ENCODE measurements at regions not wholly inside any gene's neighbourhood (a gene's known extent, or its start where the extent isn't known, plus 50 kb on each side); places are given as distances from the start of the nearest gene placed in this dataset.

DNA sequence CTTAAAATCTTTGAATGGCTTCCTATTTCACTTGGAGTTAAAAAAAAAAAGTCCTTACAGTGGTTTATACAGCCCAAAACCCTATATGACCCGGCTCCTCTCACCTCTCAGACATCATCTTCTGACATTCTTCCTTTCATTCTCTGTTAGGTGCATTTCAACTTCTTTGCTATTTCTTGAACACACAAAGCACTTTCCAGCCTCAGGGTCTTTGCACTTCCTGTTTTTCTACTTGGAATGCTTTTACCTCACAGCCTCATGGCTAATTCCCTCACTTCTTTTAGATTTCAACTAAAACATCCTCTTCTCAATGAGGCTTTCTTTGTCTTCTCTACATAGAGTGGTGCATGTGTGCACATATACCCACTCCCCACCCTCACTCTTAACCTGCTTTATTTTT lies 91.0 kb upstream of the MB21D2 start:
- Histone ChIP-seq H3K4me1 (ENCODE audit: control insufficient read depth, extremely low read depth, insufficient read depth, low read length) (no peaks in the 10 kb centered on the region), H3K9ac (ENCODE audit: insufficient read depth, low read length) (no peak overlapping the region), H3K9me3 (ENCODE audit: control insufficient read depth, insufficient read depth, low read depth, low read length) (no peaks in the 10 kb centered on the region), H3K79me2 (ENCODE audit: control insufficient read depth, insufficient read depth, low read length) (no peaks in the 10 kb centered on the region), H2AFZ (ENCODE audit: low read length) (no peak overlapping the region), H3K4me2 (ENCODE audit: extremely low read depth, insufficient read depth, low read length) (no peak overlapping the region), H3K27me3 (ENCODE audit: control insufficient read depth, insufficient read depth, low read length) (no peaks in the 10 kb centered on the region), H4K20me1 (ENCODE audit: control insufficient read depth, extremely low read depth, insufficient read depth, low read length) (no peaks in the 10 kb centered on the region), H3K36me3 (ENCODE audit: control insufficient read depth, insufficient read depth, low read length) (no peaks in the 10 kb centered on the region), H3K4me3 (replicated peaks in 1 of 4; ENCODE audit: control extremely low read depth in 1 of 4, insufficient read depth in 1 of 4, low read depth in 3 of 4, low read length in 4 of 4) (no peak overlapping the region), H3K27ac (ENCODE audit: insufficient read depth, low read length) (no peak overlapping the region)
- no peak for TF ChIP-seq EZH2 (IDR thresholded peaks at IDR 0.05; ENCODE audit: low read length, missing control alignments)
- TF ChIP-seq CTCF (conservative IDR thresholded peaks at IDR 0.05 in 1 of 2, IDR thresholded peaks at IDR 0.05 in 1 of 2; ENCODE audit: low read depth in 1 of 2, low read length in 2 of 2): no peak
- DNase-seq (ENCODE audit: low read depth in 2 of 2): no peak

DNA sequence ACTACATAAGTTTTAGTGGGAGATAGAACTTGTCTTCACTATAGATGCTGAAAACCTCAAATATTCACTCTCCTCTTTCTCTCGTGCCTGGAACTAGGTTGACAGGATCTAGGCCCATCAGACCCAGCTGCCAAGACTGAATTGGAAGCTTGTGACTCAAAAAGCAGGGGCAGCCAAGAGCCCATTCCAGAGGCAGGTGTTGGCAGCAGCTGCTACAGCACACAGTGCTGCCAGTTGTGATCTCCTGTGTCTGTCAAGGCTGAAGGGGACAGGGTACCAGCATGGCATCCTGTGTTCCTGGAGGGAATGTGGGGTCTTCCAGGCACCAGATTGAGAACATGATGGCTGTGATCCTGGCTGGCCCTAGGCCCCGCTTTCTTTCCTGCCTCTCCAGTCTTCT lies 92.5 kb upstream of the MB21D2 start:
- Histone ChIP-seq H3K4me2 (ENCODE audit: extremely low read depth, insufficient read depth, low read length) (no peak overlapping the region), H4K20me1 (ENCODE audit: control insufficient read depth, extremely low read depth, insufficient read depth, low read length) (no peaks in the 10 kb centered on the region), H3K27ac (ENCODE audit: insufficient read depth, low read length) (no peak overlapping the region), H3K27me3 (ENCODE audit: control insufficient read depth, insufficient read depth, low read length) (no peaks in the 10 kb centered on the region), H3K36me3 (ENCODE audit: control insufficient read depth, insufficient read depth, low read length) (no peaks in the 10 kb centered on the region), H2AFZ (ENCODE audit: low read length) (no peak overlapping the region), H3K4me1 (ENCODE audit: control insufficient read depth, extremely low read depth, insufficient read depth, low read length) (no peaks in the 10 kb centered on the region), H3K79me2 (ENCODE audit: control insufficient read depth, insufficient read depth, low read length) (no peaks in the 10 kb centered on the region), H3K9me3 (ENCODE audit: control insufficient read depth, insufficient read depth, low read depth, low read length) (no peaks in the 10 kb centered on the region), H3K9ac (ENCODE audit: insufficient read depth, low read length) (no peak overlapping the region), H3K4me3 (replicated peaks in 1 of 4; ENCODE audit: control extremely low read depth in 1 of 4, insufficient read depth in 1 of 4, low read depth in 3 of 4, low read length in 4 of 4) (no peak overlapping the region)
- TF ChIP-seq CTCF (conservative IDR thresholded peaks at IDR 0.05 in 1 of 2, IDR thresholded peaks at IDR 0.05 in 1 of 2; ENCODE audit: low read depth in 1 of 2, low read length in 2 of 2) (no peak), EZH2 (IDR thresholded peaks at IDR 0.05; ENCODE audit: low read length, missing control alignments) (no peak)
- no peak for DNase-seq (ENCODE audit: low read depth in 2 of 2)

GRCh38 chr3:193011958-193012357 lies 94.3 kb upstream of the MB21D2 start:
- H2AFZ ChIP-seq (ENCODE audit: low read length): no peak overlapping the region
- no peaks in the 10 kb centered on the region for H3K79me2 ChIP-seq (ENCODE audit: control insufficient read depth, insufficient read depth, low read length)
- no peaks in the 10 kb centered on the region for H3K9me3 ChIP-seq (ENCODE audit: control insufficient read depth, insufficient read depth, low read depth, low read length)
- no peak for TF ChIP-seq CTCF (conservative IDR thresholded peaks at IDR 0.05 in 1 of 2, IDR thresholded peaks at IDR 0.05 in 1 of 2; ENCODE audit: low read depth in 1 of 2, low read length in 2 of 2)
- no peak for TF ChIP-seq EZH2 (IDR thresholded peaks at IDR 0.05; ENCODE audit: low read length, missing control alignments)
- no peak overlapping the region for H3K4me3 ChIP-seq (replicated peaks in 1 of 4; ENCODE audit: control extremely low read depth in 1 of 4, insufficient read depth in 1 of 4, low read depth in 3 of 4, low read length in 4 of 4)
- no peak overlapping the region for H3K4me2 ChIP-seq (ENCODE audit: extremely low read depth, insufficient read depth, low read length)
- H3K9ac ChIP-seq (ENCODE audit: insufficient read depth, low read length): no peak overlapping the region
- no peaks in the 10 kb centered on the region for H3K36me3 ChIP-seq (ENCODE audit: control insufficient read depth, insufficient read depth, low read length)
- H3K4me1 ChIP-seq (ENCODE audit: control insufficient read depth, extremely low read depth, insufficient read depth, low read length): no peaks in the 10 kb centered on the region
- no peak for DNase-seq (ENCODE audit: low read depth in 2 of 2)
- no peak overlapping the region for H3K27ac ChIP-seq (ENCODE audit: insufficient read depth, low read length)
- H4K20me1 ChIP-seq (ENCODE audit: control insufficient read depth, extremely low read depth, insufficient read depth, low read length): no peaks in the 10 kb centered on the region
- no peaks in the 10 kb centered on the region for H3K27me3 ChIP-seq (ENCODE audit: control insufficient read depth, insufficient read depth, low read length)

All from fibroblast of lung (primary cell).